ENCODE measurements at regions not wholly inside any gene's neighbourhood (a gene's known extent, or its start where the extent isn't known, plus 50 kb on each side); places are given as distances from the start of the nearest gene placed in this dataset.

- TF ChIP-seq CTCF (IDR thresholded peaks at IDR 0.05; ENCODE audit: low read depth, low read length, missing control alignments) = no peak
- in situ Hi-C loops (cut with HindIII; ENCODE audit: low pct_ligation_motif_present, low sequenced_read_pairs) = no loop called here
- no peak for DNase-seq
These were observed 501.4 kb downstream of the EPM2A start for GRCh38 chr6:145233955-145234354.

GRCh38 chr6:145235207-145235606 lies 500.1 kb downstream of the EPM2A start:
- Histone ChIP-seq H3K36me3 (replicated peaks) (no peaks in the 10 kb centered on the region), H3K27ac (no peak overlapping the region), H3K27me3 (replicated peaks) (no peaks in the 10 kb centered on the region), H3K4me3 (ENCODE audit: low read depth, low read length) (no peak overlapping the region)
- DNase-seq = no peak
- in situ Hi-C loops (cut with HindIII; ENCODE audit: low pct_ligation_motif_present, low sequenced_read_pairs) = no loop called here
- TF ChIP-seq CTCF (IDR thresholded peaks at IDR 0.05; ENCODE audit: low read depth, low read length, missing control alignments) = no peak

More at GRCh38 chr6:145233955-145234354, 501.4 kb downstream of the EPM2A start:
- Histone ChIP-seq H3K4me3 (ENCODE audit: low read depth, low read length) (no peak overlapping the region), H3K27me3 (replicated peaks) (no peaks in the 10 kb centered on the region), H3K27ac (no peak overlapping the region), H3K36me3 (replicated peaks) (no peaks in the 10 kb centered on the region)

- no peak for DNase-seq
- no peak for TF ChIP-seq CTCF (IDR thresholded peaks at IDR 0.05; ENCODE audit: low read depth, low read length, missing control alignments)
- H3K36me3 ChIP-seq (replicated peaks) = no peaks in the 10 kb centered on the region
- H3K4me3 ChIP-seq (ENCODE audit: low read depth, low read length) = no peak overlapping the region
- in situ Hi-C loops (cut with HindIII; ENCODE audit: low pct_ligation_motif_present, low sequenced_read_pairs) = no loop called here
- no peaks in the 10 kb centered on the region for H3K27me3 ChIP-seq (replicated peaks)
- H3K27ac ChIP-seq = no peak overlapping the region
These were observed 496.5 kb downstream of the EPM2A start for GRCh38 chr6:145238787-145239186.

GRCh38 chr6:145241039-145241438 lies 494.3 kb downstream of the EPM2A start:
- no peak overlapping the region for H3K4me3 ChIP-seq (ENCODE audit: low read depth, low read length)
- no peaks in the 10 kb centered on the region for H3K27me3 ChIP-seq (replicated peaks)
- peak; percentile 40 for DNase-seq
- TF ChIP-seq CTCF (IDR thresholded peaks at IDR 0.05; ENCODE audit: low read depth, low read length, missing control alignments) = no peak
- H3K36me3 ChIP-seq (replicated peaks) = no peaks in the 10 kb centered on the region
- H3K27ac ChIP-seq = peak overlapping the region; percentile 5
- in situ Hi-C loops (cut with HindIII; ENCODE audit: low pct_ligation_motif_present, low sequenced_read_pairs) = no loop called here

GRCh38 chr6:145241721-145242120 lies 493.6 kb downstream of the EPM2A start:
- TF ChIP-seq CTCF (IDR thresholded peaks at IDR 0.05; ENCODE audit: low read depth, low read length, missing control alignments) = no peak
- no peaks in the 10 kb centered on the region for H3K27me3 ChIP-seq (replicated peaks)
- in situ Hi-C loops (cut with HindIII; ENCODE audit: low pct_ligation_motif_present, low sequenced_read_pairs) = no loop called here
- no peaks in the 10 kb centered on the region for H3K36me3 ChIP-seq (replicated peaks)
- H3K27ac ChIP-seq = no peak overlapping the region
- DNase-seq = no peak
- H3K4me3 ChIP-seq (ENCODE audit: low read depth, low read length) = no peak overlapping the region

GRCh38 chr6:145244349-145245100 lies 490.8 kb downstream of the EPM2A start:
- DNase-seq = no peak
- Histone ChIP-seq H3K4me3 (ENCODE audit: low read depth, low read length) (no peak overlapping the region), H3K27me3 (replicated peaks) (no peaks in the 10 kb centered on the region), H3K27ac (no peak overlapping the region), H3K36me3 (replicated peaks) (no peaks in the 10 kb centered on the region)
- in situ Hi-C loops (cut with HindIII; ENCODE audit: low pct_ligation_motif_present, low sequenced_read_pairs) = no loop called here
- TF ChIP-seq CTCF (IDR thresholded peaks at IDR 0.05; ENCODE audit: low read depth, low read length, missing control alignments) = no peak

Measured in brain microvascular endothelial cell (primary cell).